IMR-90 (cell line): ENCODE measurements at regions not wholly inside any gene's neighbourhood (a gene's known extent, or its start where the extent isn't known, plus 50 kb on each side); places are given as distances from the start of the nearest gene placed in this dataset.

Source experiments
- ATAC-seq: fragments of 200-7000 bp; cut with Tn5 transposase; 2 replicates; pipeline ENCODE4 v1.9.1; 2020; ENCODE audit warnings: low read depth, mild to moderate bottlenecking, moderate library complexity
- BruUV-seq: library from RNA; stranded (reverse); fragments of 400-500 nt; replicated peaks from 2 replicates; lab custom pipeline; 2021; lab: Mats Ljungman, UMichigan
- CTCF ChIA-PET: fragments of 300-600 bp; formaldehyde crosslinking; extraction: SDS; loops from one replicate; lab custom pipeline; 2021; ENCODE audit warnings: antibody characterized with exemption; lab: Yijun Ruan, JAX
- POLR2A ChIA-PET: fragments of 300-600 bp; sonication (Branson Sonifier 250); formaldehyde crosslinking; loops from one replicate; lab custom pipeline; 2022; ENCODE audit warnings: antibody characterized with exemption; ENCODE audit not compliant: unreplicated experiment; lab: Charles Lee
- DNase-seq: peaks from one replicate; pipeline ENCODE4 v3.0.0; 2013
- H2AFZ ChIP-seq: replicated peaks from 2 replicates; pipeline ENCODE3; 2013; ENCODE audit warnings: low read length, mild to moderate bottlenecking; ENCODE audit not compliant: poor library complexity
- H2AK5ac ChIP-seq: 2 replicates; pipeline ENCODE4 v1.6.1; 2013; ENCODE audit warnings: low read depth, low read length, inconsistent platforms
- H2AK9ac ChIP-seq: replicated peaks from 2 replicates; pipeline ENCODE3; 2013; ENCODE audit warnings: mild to moderate bottlenecking, low read depth, low read length, moderate library complexity; ENCODE audit not compliant: poor library complexity
- H2BK120ac ChIP-seq: 2 replicates; pipeline ENCODE4 v1.6.1; 2013; ENCODE audit warnings: low read depth, low read length, inconsistent platforms
- H2BK15ac ChIP-seq: 3 replicates; pipeline ENCODE4 v1.6.1; 2013; ENCODE audit warnings: low read depth, low read length, inconsistent platforms
- H2BK20ac ChIP-seq: 2 replicates; pipeline ENCODE4 v1.6.1; 2013; ENCODE audit warnings: low read depth, mild to moderate bottlenecking, inconsistent platforms, low read length, moderate library complexity
- H2BK5ac ChIP-seq: 2 replicates; pipeline ENCODE4 v1.6.1; 2013; ENCODE audit warnings: mild to moderate bottlenecking, low read depth, low read length, inconsistent platforms; ENCODE audit not compliant: poor library complexity, severe bottlenecking
- H3K14ac ChIP-seq: replicated peaks from 2 replicates; pipeline ENCODE4 v1.6.1; 2013; ENCODE audit warnings: low read depth, low read length, inconsistent platforms
- H3K18ac ChIP-seq: 2 replicates; pipeline ENCODE4 v1.6.1; 2013; ENCODE audit warnings: low read depth, low read length, control low read depth
- H3K23ac ChIP-seq: 2 replicates; pipeline ENCODE4 v1.6.1; 2013; ENCODE audit warnings: low read depth, low read length, inconsistent platforms
- H3K27ac ChIP-seq: 2 replicates; pipeline ENCODE4 v1.5.1; 2013; ENCODE audit warnings: mild to moderate bottlenecking, control low read depth, low read length; ENCODE audit not compliant: insufficient read depth
- H3K27me3 ChIP-seq: 2 replicates; pipeline ENCODE4 v1.6.1; 2013; ENCODE audit warnings: low read length; ENCODE audit not compliant: control insufficient read depth, insufficient read depth
- H3K36me3 ChIP-seq: 2 replicates; pipeline ENCODE4 v1.6.1; 2013; ENCODE audit warnings: low read length, mixed read lengths; ENCODE audit not compliant: control insufficient read depth, insufficient read depth
- H3K4ac ChIP-seq: 2 replicates; pipeline ENCODE4 v1.6.1; 2013; ENCODE audit warnings: low read depth, low read length, inconsistent platforms
- H3K4me1 ChIP-seq: 2 replicates; pipeline ENCODE4 v1.6.1; 2013; ENCODE audit warnings: low read length, mixed read lengths; ENCODE audit not compliant: control insufficient read depth, insufficient read depth
- H3K4me2 ChIP-seq: 2 replicates; pipeline ENCODE4 v1.6.1; 2013; ENCODE audit warnings: low read depth, mild to moderate bottlenecking, control low read depth, low read length, moderate library complexity
- H3K4me3 ChIP-seq: 2 replicates; pipeline ENCODE4 v1.5.1; 2013; ENCODE audit warnings: low read depth, mild to moderate bottlenecking, control low read depth, low read length, moderate library complexity; ENCODE audit not compliant: insufficient read depth
- H3K56ac ChIP-seq: 2 replicates; pipeline ENCODE4 v1.6.1; 2013; ENCODE audit warnings: low read length, inconsistent platforms; ENCODE audit not compliant: insufficient read depth; ENCODE audit errors: extremely low read depth
- H3K79me1 ChIP-seq, 2 experiments: 2 replicates each; pipeline ENCODE4 v1.6.1; 2013; ENCODE audit warnings: low read length in 2 of 2, inconsistent platforms in 1 of 2, low read depth in 1 of 2
- H3K9ac ChIP-seq: 2 replicates; pipeline ENCODE4 v1.6.1; 2013; ENCODE audit warnings: low read depth, low read length, control low read depth
- H3K9me1 ChIP-seq: 2 replicates; pipeline ENCODE4 v1.6.1; 2013; ENCODE audit warnings: low read length, inconsistent platforms; ENCODE audit not compliant: insufficient read depth
- H3K9me3 ChIP-seq: 2 replicates; pipeline ENCODE4 v1.6.1; 2013; ENCODE audit warnings: low read length; ENCODE audit not compliant: control insufficient read depth, insufficient read depth
- H4K20me1 ChIP-seq: 2 replicates; pipeline ENCODE4 v1.6.1; 2013; ENCODE audit warnings: low read length, inconsistent platforms; ENCODE audit not compliant: insufficient read depth
- H4K5ac ChIP-seq: 2 replicates; pipeline ENCODE4 v1.6.1; 2013; ENCODE audit warnings: mild to moderate bottlenecking, low read depth, low read length, control low read depth
- H4K8ac ChIP-seq, 2 experiments: 2 replicates each; pipeline ENCODE4 v1.6.1; 2013; ENCODE audit warnings: low read depth in 2 of 2, low read length in 2 of 2, control low read depth in 1 of 2, inconsistent platforms in 1 of 2
- H4K91ac ChIP-seq: 2 replicates; pipeline ENCODE4 v1.6.1; 2013; ENCODE audit warnings: low read depth, low read length, inconsistent platforms; ENCODE audit not compliant: insufficient read depth
- BHLHE40 ChIP-seq: fragments of 150-350 bp; IDR thresholded peaks from 2 replicates; pipeline ENCODE4 v1.6.1; 2016; ENCODE audit warnings: mild to moderate bottlenecking, low read depth, low read length
- CEBPB ChIP-seq: IDR thresholded peaks from 2 replicates; pipeline ENCODE4 v1.6.1; 2012; ENCODE audit warnings: low read depth, low read length, improper control_type of control experiment
- CHD1 ChIP-seq: IDR thresholded peaks from 2 replicates; pipeline ENCODE4 v1.6.1; 2012; ENCODE audit warnings: low read depth, low read length, improper control_type of control experiment
- CTCF ChIP-seq: conservative IDR thresholded peaks from 2 replicates; pipeline ENCODE4 v1.5.1; 2012; ENCODE audit warnings: mild to moderate bottlenecking, low read depth, low read length, improper control_type of control experiment
- ELK1 ChIP-seq: fragments of 150-350 bp; IDR thresholded peaks from 2 replicates; pipeline ENCODE4 v1.6.1; 2016; ENCODE audit warnings: low read depth, mild to moderate bottlenecking, low read length, moderate library complexity, borderline replicate concordance
- FOS ChIP-seq: fragments of 150-350 bp; IDR thresholded peaks from 2 replicates; pipeline ENCODE4 v1.6.1; 2016; ENCODE audit warnings: low read depth, low read length
- MAFK ChIP-seq: IDR thresholded peaks from 2 replicates; pipeline ENCODE4 v1.6.1; 2012; ENCODE audit warnings: low read depth, low read length, improper control_type of control experiment
- MAZ ChIP-seq: IDR thresholded peaks from 2 replicates; pipeline ENCODE4 v1.6.1; 2012; ENCODE audit warnings: low read depth, mild to moderate bottlenecking, low read length, improper control_type of control experiment, moderate library complexity, borderline replicate concordance
- MXI1 ChIP-seq: IDR thresholded peaks from 2 replicates; pipeline ENCODE4 v1.6.1; 2012; ENCODE audit warnings: low read depth, mild to moderate bottlenecking, low read length, moderate library complexity, borderline replicate concordance
- NFE2L2 ChIP-seq: fragments of 150-350 bp; IDR thresholded peaks from 2 replicates; pipeline ENCODE4 v1.6.1; 2016; ENCODE audit warnings: low read depth, mild to moderate bottlenecking, low read length
- POLR2A ChIP-seq: IDR thresholded peaks from 2 replicates; pipeline ENCODE4 v1.6.1; 2012; ENCODE audit warnings: mild to moderate bottlenecking, low read depth, low read length
- RAD21 ChIP-seq: IDR thresholded peaks from 2 replicates; pipeline ENCODE4 v1.6.1; 2012; ENCODE audit warnings: low read length, improper control_type of control experiment
- RCOR1 ChIP-seq: IDR thresholded peaks from 2 replicates; pipeline ENCODE4 v1.6.1; 2012; ENCODE audit warnings: mild to moderate bottlenecking, low read length, improper control_type of control experiment; ENCODE audit not compliant: insufficient replicate concordance
- RFX5 ChIP-seq: IDR thresholded peaks from 2 replicates; pipeline ENCODE4 v1.8.0; 2012; ENCODE audit warnings: low read depth, mild to moderate bottlenecking, low read length, moderate library complexity
- SMC3 ChIP-seq: fragments of 150-350 bp; IDR thresholded peaks from 2 replicates; pipeline ENCODE4 v1.6.1; 2016; ENCODE audit warnings: low read depth, mild to moderate bottlenecking, antibody characterized with exemption, low read length, moderate library complexity
- USF2 ChIP-seq: fragments of 150-350 bp; IDR thresholded peaks from 2 replicates; pipeline ENCODE4 v1.6.1; 2017; ENCODE audit warnings: mild to moderate bottlenecking, antibody characterized with exemption, low read length, low read depth
- WGBS, 2 experiments: methylation state at CpG; one replicate each; pipeline versions ENCODE4 v1.1.5 to v1.1.7; 2013; ENCODE audit warnings: missing lambda C conversion rate in 2 of 2; ENCODE audit not compliant: insufficient read length in 1 of 2; ENCODE audit errors: extremely low coverage in 2 of 2; 5-methylcytosine and 5-hydroxymethylcytosine counted together
- dilution Hi-C: fragments of 300-500 bp; cut with HindIII; formaldehyde crosslinking; loops from one replicate; pipeline ENCODE4 v1.14.3; 2018; ENCODE audit warnings: low sequenced_read_pairs; ENCODE audit not compliant: unreplicated experiment
- in situ Hi-C: fragments of 300-500 bp; cut with MboI; formaldehyde crosslinking; loops from 3 replicates; pipeline ENCODE4 v1.14.3; 2019; ENCODE audit warnings: low sequenced_read_pairs, inconsistent platforms, mixed read lengths
- intact Hi-C: fragments of 100-400 bp; cut with micrococcal nuclease; formaldehyde crosslinking; loops from 2 replicates; pipeline ENCODE4 v1.10.0; 2022

- H2AK9ac ChIP-seq: no peak overlapping the region
- in situ Hi-C loops: no loop called here
- BruUV-seq: no TSS peak
- no peak overlapping the region for H3K18ac ChIP-seq
- no peak overlapping the region for H3K23ac ChIP-seq
- no peak overlapping the region for H2BK15ac ChIP-seq
- H2BK20ac ChIP-seq: no peak overlapping the region
- no peak for TF ChIP-seq CHD1
- TF ChIP-seq USF2: no peak
- no peak for TF ChIP-seq CTCF
- no peak for TF ChIP-seq MAZ
- no peak for TF ChIP-seq MXI1
- TF ChIP-seq RCOR1: no peak
- TF ChIP-seq BHLHE40: no peak
- TF ChIP-seq NFE2L2: no peak
- no peak for TF ChIP-seq FOS
- no peak for TF ChIP-seq SMC3
- TF ChIP-seq POLR2A: no peak
- no peak for TF ChIP-seq RFX5
- TF ChIP-seq CEBPB: no peak
- TF ChIP-seq ELK1: no peak
- TF ChIP-seq MAFK: no peak
- no peak for TF ChIP-seq RAD21
- H4K5ac ChIP-seq: no peak overlapping the region
- H3K36me3 ChIP-seq: no peaks in the 10 kb centered on the region
- no peak overlapping the region for H4K91ac ChIP-seq
- no peak overlapping the region for H3K4me2 ChIP-seq
- no peak overlapping the region for H3K9ac ChIP-seq
- no peak overlapping the region for H3K4me3 ChIP-seq
- no peak overlapping the region for H2AFZ ChIP-seq
- no peaks in the 10 kb centered on the region for H3K9me3 ChIP-seq
- H3K4me1 ChIP-seq: no peaks in the 10 kb centered on the region
- H3K14ac ChIP-seq: no peak overlapping the region
- no peak overlapping the region for H2BK120ac ChIP-seq
- H3K4ac ChIP-seq: no peak overlapping the region
- POLR2A ChIA-PET: no interaction called here
- DNase-seq (no peak), ATAC-seq (no peak)
- CTCF ChIA-PET: interaction anchor here (0.6 kb wide), 1 partner anchor 1152 kb away, joined by 3 read pairs; no protein-coding TSS in a partner anchor
- no peak overlapping the region for H4K8ac ChIP-seq
- WGBS, 2 experiments: no CpG with 5 or more reads among the region's 4 CpGs
- intact Hi-C loops: no loop called here
- no peak overlapping the region for H2AK5ac ChIP-seq
- H2BK5ac ChIP-seq: no peak overlapping the region
- H3K9me1 ChIP-seq: no peaks in the 10 kb centered on the region
- H4K20me1 ChIP-seq: no peaks in the 10 kb centered on the region
- H3K56ac ChIP-seq: no peak overlapping the region
- peaks cover 17% of the 10 kb centered on the region for H3K27me3 ChIP-seq
- no peaks in the 10 kb centered on the region for H3K79me1 ChIP-seq
- no peak overlapping the region for H3K27ac ChIP-seq
- dilution Hi-C loops: no loop called here
Measured at GRCh38 chr11:116507016-116507415, 265.8 kb downstream of the BUD13 start.
